ENCODE measurements at regions not wholly inside any gene's neighbourhood (a gene's known extent, or its start where the extent isn't known, plus 50 kb on each side); places are given as distances from the start of the nearest gene placed in this dataset.

DNA sequence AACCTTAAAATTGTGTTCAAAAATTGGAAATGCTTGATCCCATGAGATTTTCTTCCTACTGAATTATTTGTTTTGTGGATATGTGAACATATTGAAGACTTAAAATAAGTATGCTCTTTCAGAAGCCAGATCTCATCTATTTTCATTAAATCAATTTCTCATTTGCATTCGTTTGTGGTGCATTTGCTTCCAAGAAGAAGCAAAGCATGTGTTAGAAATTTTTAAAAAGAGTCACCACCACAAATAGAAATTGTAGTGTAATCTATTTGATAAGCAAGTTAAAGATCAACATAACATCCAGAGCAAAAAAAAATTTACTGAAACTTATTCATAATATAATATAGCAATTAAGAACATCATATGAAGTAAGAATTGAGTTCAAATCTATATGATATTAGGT lies 300.9 kb upstream of the SYT4 start:
- no peak for FAIRE-seq

GRCh38 chr18:43578706-43579105 lies 301.4 kb upstream of the SYT4 start:
- no peak for FAIRE-seq

DNA sequence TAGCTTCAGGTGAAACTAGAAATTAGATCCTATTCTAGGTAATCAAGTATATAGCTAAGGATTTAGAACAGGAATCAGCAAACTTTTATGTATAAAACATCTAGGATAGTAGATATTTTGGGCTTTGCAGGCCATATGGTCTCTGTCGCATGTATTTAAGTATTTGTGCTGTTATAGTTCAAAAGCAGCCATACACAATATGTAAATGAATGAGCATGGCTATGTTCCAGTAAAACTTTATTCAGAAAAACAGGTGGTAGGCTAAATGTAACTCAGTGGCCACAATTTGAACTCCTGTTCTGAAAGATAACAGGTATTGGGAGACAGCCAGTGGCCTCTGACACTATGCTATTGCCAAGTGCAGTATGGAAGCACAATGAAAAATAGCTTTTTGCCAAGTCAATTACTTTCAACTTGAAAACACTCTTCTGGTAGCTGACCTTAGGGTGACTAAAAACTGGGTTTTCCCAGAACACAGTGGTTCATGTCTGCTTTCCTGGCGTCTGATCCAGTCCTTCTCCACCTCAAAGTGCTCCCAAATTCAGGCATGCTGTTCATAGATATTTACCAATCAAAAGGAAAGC lies 304.7 kb upstream of the SYT4 start:
- FAIRE-seq = no peak

DNA sequence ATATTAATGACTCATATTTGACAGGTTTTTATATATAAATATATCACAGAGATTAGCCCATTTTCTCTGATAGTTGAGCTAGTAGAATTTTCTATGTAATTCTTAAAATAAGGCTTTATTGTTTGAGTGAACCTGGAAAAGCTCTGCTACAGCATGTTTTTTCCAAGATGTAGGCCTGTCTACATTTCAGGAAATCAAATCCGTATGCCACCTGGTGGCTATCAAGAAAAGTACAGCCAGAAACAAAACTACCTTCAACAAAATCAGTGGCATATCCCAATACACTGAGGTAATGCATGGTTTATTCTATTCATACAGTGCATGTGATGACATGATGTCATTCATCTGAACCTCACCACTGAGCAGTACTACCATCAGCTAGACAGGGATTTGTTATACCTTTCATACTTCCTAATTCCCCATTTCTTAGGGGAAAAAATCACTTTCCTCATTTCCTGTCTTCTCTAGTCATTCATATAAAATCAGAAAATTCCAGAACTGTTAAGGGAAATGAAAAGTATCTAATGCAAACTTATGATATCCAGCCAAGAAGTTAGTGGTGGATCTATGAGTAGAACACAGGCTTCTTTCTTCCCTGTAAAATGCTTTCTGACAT lies 310.4 kb upstream of the SYT4 start:
- peak; percentile 28 for FAIRE-seq

GRCh38 chr18:43588838-43589237 lies 311.5 kb upstream of the SYT4 start:
- FAIRE-seq = no peak

- FAIRE-seq = no peak
Observed at GRCh38 chr18:43589611-43590151, 312.4 kb upstream of the SYT4 start.

GRCh38 chr18:43590182-43590903 lies 313.1 kb upstream of the SYT4 start:
- FAIRE-seq = no peak

GRCh38 chr18:43592269-43592668 lies 315.0 kb upstream of the SYT4 start:
- FAIRE-seq = no peak

DNA sequence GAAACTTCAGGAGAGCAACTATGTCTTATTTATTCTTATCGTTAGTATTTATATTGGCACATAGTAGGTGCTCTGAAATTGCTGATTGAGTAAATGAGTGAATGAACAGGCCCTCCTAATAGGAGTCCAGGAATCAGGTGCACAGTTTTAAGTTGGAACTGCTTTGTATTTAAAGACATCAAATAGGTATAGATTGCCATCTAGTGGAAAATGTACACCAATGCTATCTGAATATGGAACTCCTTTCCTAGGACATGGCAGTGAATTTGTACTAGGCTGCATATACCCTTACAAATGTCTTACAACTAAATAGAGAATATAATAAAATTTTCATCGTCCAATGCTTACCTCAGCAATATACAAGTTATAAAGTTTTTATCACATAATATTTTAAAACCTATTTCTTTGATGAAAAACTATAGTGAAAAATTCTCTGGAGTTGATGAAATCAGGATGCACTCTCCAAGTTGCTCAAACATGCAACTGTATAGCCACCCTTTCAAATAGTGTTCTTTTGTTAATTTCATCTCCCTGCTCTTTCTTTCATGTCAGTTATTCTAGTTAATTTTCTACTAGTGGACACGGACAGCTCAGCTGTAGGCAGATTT lies 318.9 kb upstream of the SYT4 start:
- FAIRE-seq = no peak

GRCh38 chr18:43601432-43601831 lies 324.1 kb upstream of the SYT4 start:
- FAIRE-seq = no peak

- FAIRE-seq = no peak
Observed at GRCh38 chr18:43605224-43605623, 327.9 kb upstream of the SYT4 start.

DNA sequence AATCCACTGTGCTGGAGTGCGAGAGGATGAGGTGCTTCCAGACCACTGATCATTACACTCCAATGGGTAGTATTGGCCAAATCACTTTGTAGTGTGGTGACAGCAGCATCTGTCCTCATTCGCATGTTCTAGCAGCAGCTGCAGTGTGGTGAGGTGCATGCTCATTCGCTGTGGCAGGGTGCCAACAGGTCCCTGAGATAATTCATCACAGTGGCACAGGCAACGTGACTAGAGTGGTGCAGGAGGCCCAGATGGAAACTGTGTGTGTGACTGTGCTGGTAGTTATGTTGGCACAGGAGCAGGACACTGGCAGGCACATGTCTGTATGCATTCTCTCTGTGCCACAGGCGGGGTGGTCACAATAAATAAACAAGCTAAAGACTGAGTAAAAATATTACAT lies 329.5 kb upstream of the SYT4 start:
- FAIRE-seq = no peak

DNA sequence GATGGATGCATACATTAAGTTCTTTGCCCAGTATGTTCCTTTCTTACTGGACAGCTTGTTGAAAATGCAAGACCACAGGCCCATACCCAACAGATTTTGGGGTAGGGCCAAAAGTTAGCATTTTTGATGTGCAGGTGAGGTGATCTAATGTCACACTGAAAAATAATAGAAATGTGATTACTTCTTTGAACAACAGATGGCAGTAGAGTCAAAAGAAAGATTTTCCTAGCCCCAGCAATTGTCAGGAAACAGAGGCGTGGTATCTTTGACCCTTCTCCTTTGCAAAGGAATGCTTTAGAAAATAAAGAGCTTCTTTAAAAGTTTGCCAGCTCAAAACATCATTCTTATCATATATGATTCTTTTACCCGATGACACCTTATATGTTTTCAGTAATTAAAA lies 343.6 kb upstream of the SYT4 start:
- no peak for FAIRE-seq

GRCh38 chr18:43622024-43622423 lies 344.7 kb upstream of the SYT4 start:
- FAIRE-seq = no peak

DNA sequence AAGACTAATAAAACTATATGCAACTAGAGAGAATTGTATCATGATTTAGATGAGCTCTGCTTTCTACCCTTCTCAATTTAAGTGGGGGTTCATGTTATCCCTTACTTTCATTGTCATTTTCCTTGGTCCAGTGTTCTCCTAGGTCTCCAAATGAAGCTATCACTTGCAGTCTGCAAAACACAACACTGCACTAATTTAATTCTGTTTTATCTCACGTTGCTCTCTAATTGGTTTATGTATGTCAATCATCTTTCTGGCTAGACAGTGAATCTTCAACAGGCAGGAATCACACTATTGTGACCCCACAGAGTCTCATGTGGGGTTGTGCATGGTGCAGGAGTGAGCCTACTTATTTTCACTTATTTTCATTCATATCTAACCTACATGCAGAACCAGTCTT lies 348.3 kb upstream of the SYT4 start:
- no peak for FAIRE-seq

DNA sequence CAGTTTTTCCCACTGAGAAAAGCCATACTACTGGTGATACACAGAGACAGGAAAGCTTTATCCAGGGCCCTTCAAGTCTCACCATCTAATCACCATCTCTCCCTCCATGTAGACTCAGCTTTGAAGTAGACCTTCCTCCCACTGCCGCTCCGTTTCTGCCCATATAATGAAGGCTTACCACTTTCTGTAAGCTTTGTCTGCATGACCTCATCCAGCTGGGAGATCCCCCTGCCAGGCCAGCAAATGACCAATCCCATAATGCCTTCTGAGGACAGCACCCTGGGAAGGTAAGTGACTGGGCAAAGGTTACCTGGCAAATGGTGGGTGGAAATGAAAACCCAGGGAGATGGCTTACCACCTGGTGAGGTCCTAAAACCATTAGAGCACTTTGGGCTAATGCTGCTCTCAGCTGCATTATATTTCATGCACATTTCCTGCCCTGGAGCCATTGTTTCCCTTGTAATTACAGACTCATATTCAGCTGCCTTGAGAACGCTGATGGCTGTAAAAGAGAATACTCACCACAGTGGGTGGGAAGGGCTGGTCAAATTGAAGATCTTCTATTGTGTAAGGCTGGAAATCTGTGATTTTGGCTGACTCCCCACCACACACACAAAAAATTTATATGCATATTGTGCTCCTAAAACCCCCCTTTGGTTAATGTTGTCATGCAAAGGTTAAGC lies 350.7 kb upstream of the SYT4 start:
- no peak for FAIRE-seq

DNA sequence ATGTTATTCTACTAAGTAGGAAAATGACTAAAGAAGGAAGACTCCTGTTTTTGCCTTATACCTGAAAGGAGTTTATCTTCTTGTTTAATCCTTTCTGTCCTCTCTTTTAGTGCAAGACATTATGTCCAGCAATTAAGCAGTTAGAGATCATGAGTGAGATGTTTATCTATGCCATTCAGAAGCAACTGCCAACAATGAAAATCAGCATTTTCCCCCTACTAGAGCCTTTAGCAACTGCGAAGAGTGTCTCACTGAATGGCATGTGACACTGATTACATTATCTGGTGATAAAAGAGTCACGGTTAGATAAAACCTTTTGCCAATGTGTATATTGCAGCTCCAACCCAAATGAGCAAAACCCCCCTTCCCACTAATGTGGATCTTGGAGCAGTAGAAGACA lies 357.7 kb upstream of the SYT4 start:
- FAIRE-seq = no peak

DNA sequence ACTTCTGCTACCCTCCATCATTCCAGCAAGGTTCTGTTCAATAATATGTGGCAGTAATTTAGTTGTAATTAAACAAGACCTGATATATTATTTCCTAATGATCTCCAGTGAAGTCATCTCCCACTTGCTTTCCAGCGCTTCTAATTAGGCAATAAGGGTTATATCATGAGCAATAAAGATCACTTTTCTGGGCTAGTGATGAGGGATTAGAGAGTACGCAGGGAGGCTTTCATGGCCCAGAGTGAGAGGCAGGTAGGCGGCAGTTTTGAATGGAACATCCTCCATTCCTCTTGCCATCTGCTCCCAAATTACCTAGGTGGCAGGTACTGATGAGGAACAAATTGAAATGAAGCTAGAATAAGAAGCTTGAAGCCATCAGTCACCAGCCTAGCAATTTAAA lies 358.1 kb upstream of the SYT4 start:
- no peak for FAIRE-seq

GRCh38 chr18:43642727-43643330 lies 365.5 kb upstream of the SYT4 start:
- FAIRE-seq = no peak

GRCh38 chr18:43648002-43648401 lies 370.7 kb upstream of the SYT4 start:
- FAIRE-seq = no peak

GRCh38 chr18:43649649-43650357 lies 372.5 kb upstream of the SYT4 start:
- no peak for FAIRE-seq

GRCh38 chr18:43650426-43650825 lies 373.1 kb upstream of the SYT4 start:
- FAIRE-seq = no peak

Data from colon (tissue), 2 donors.